Natural killer cell (primary cell): ENCODE measurements at regions not wholly inside any gene's neighbourhood (a gene's known extent, or its start where the extent isn't known, plus 50 kb on each side); places are given as distances from the start of the nearest gene placed in this dataset.

Source experiments
- ATAC-seq, 3 donors: fragments of 150-1000 bp in 2 of 3; fragments of 200-7000 bp in 1 of 3; cut with Tn5 transposase; 1 replicate in 1 of 3; 2 replicates in 2 of 3; pipeline ENCODE4 v1.10.0; 2021; ENCODE audit warnings: mild to moderate bottlenecking in 2 of 3, moderate library complexity in 2 of 3
- DNase-seq, 2 donors: peaks; one replicate each; pipeline versions ENCODE4 v3.0.0 to v3.0.0-alpha.2; 2013 to 2021; ENCODE audit warnings: mixed read lengths in 1 of 2
- H3K27ac ChIP-seq: one replicate; pipeline ENCODE4 v1.5.1; 2013; ENCODE audit warnings: mild to moderate bottlenecking, low read length
- H3K27me3 ChIP-seq: one replicate; pipeline ENCODE4 v1.6.1; 2013; ENCODE audit warnings: low read length; ENCODE audit not compliant: control insufficient read depth, insufficient read depth
- H3K36me3 ChIP-seq: one replicate; pipeline ENCODE4 v1.6.1; 2013; ENCODE audit warnings: low read length; ENCODE audit not compliant: control insufficient read depth, insufficient read depth
- H3K4me1 ChIP-seq: one replicate; pipeline ENCODE4 v1.6.1; 2013; ENCODE audit warnings: low read length; ENCODE audit not compliant: control insufficient read depth, insufficient read depth
- H3K4me3 ChIP-seq: one replicate; pipeline ENCODE4 v1.5.1; 2013; ENCODE audit warnings: low read length
- H3K9me3 ChIP-seq: one replicate; pipeline ENCODE4 v1.6.1; 2013; ENCODE audit warnings: low read length; ENCODE audit not compliant: control insufficient read depth, insufficient read depth
- H3K27ac Mint-ChIP-seq, 2 donors: one replicate each; pipeline ENCODE4 v1.8.0; 2022; ENCODE audit warnings: mild to moderate bottlenecking in 2 of 2, mixed read lengths in 2 of 2, moderate library complexity in 1 of 2
- H3K27me3 Mint-ChIP-seq, 2 donors: one replicate each; pipeline ENCODE4 v1.8.0; 2022; ENCODE audit warnings: low read depth in 2 of 2, mixed read lengths in 2 of 2
- H3K36me3 Mint-ChIP-seq: one replicate; pipeline ENCODE4 v1.8.0; 2022; ENCODE audit warnings: mixed read lengths
- H3K4me1 Mint-ChIP-seq, 2 donors: one replicate each; pipeline ENCODE4 v1.8.0; 2022; ENCODE audit warnings: mixed read lengths in 2 of 2
- H3K4me3 Mint-ChIP-seq: one replicate; pipeline ENCODE4 v1.8.0; 2022; ENCODE audit warnings: mild to moderate bottlenecking, moderate library complexity, mixed read lengths
- H3K9me3 Mint-ChIP-seq, 2 donors: one replicate each; pipeline ENCODE4 v1.8.0; 2022; ENCODE audit warnings: mixed read lengths in 2 of 2
- CTCF ChIP-seq: fragments of 200-600 bp; IDR thresholded peaks from one replicate; pipeline ENCODE4 v1.8.0; 2022; ENCODE audit warnings: antibody characterized with exemption
- WGBS: methylation state at CpG from one replicate; pipeline ENCODE4 v1.1.7; 2013; ENCODE audit warnings: missing lambda C conversion rate; ENCODE audit not compliant: insufficient coverage; 5-methylcytosine and 5-hydroxymethylcytosine counted together
- intact Hi-C: fragments of 100-400 bp; cut with micrococcal nuclease; formaldehyde crosslinking; loops from one replicate; pipeline ENCODE4 v1.14.2; 2022

DNA sequence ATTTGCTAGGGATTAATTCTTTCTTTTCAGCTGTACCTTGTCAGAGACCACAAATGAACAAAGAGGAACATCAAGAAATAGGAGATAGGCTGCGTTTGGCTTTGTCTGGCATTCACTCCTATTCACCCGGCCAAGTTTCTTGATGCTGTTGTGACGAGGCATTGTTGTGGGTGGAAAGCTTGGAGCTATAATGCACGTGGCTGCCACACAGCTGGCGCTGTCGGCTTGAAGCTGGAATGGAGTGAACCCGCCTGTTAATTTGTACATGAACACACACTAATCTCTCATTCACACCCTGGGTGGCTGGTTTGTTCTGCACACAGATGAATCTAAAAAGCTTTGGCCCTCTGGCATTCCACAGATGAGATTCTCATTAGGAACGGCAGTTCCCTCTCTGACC lies 274.9 kb upstream of the GYPC start:
- DNase-seq (no peak), ATAC-seq (no peak)
- Histone ChIP-seq H3K4me1 (no peaks in the 10 kb centered on the region), H3K9me3 (no peaks in the 10 kb centered on the region), H3K36me3 (no peaks in the 10 kb centered on the region), H3K4me3 (no peak overlapping the region), H3K27ac (no peak overlapping the region), H3K27me3 (no peaks in the 10 kb centered on the region)
- Mint-ChIP-seq H3K4me1 (no peaks in the 10 kb centered on the region), H3K9me3 (peaks cover 7 to 8% of the 10 kb centered on the region in 2 donors), H3K4me3 (no peak overlapping the region), H3K27ac (no peak overlapping the region), H3K36me3 (peaks cover 2% of the 10 kb centered on the region), H3K27me3 (peaks cover 0 to 2% of the 10 kb centered on the region in 2 donors)
- 85% methylated on average over 8 of the region's 8 CpGs for WGBS
- intact Hi-C loops: no loop called here
- no peak for TF ChIP-seq CTCF

- WGBS: 81% methylated on average over 5 of the region's 5 CpGs
- no peak for TF ChIP-seq CTCF
- H3K27ac ChIP-seq: no peak overlapping the region
These were observed 273.0 kb upstream of the GYPC start for GRCh38 chr2:126382998-126383397.

GRCh38 chr2:126383800-126384199 lies 272.2 kb upstream of the GYPC start:
- no peak overlapping the region for H3K4me3 Mint-ChIP-seq
- H3K4me1 Mint-ChIP-seq: no peaks in the 10 kb centered on the region

More at GRCh38 chr2:126382998-126383397, 273.0 kb upstream of the GYPC start:
- peaks cover 13% of the 10 kb centered on the region for H3K36me3 Mint-ChIP-seq
- Histone ChIP-seq H3K4me3 (no peak overlapping the region), H3K36me3 (no peaks in the 10 kb centered on the region), H3K9me3 (peaks cover 2% of the 10 kb centered on the region), H3K27me3 (no peaks in the 10 kb centered on the region), H3K4me1 (no peaks in the 10 kb centered on the region)
- intact Hi-C loops: no loop called here
- DNase-seq: no peak
- no peaks in the 10 kb centered on the region for H3K4me1 Mint-ChIP-seq
- peaks cover 8 to 14% of the 10 kb centered on the region in 2 donors for H3K9me3 Mint-ChIP-seq
- H3K27me3 Mint-ChIP-seq: peaks cover 0 to 2% of the 10 kb centered on the region in 2 donors
- H3K4me3 Mint-ChIP-seq: no peak overlapping the region
- no peak for ATAC-seq
- no peak overlapping the region for H3K27ac Mint-ChIP-seq

More at GRCh38 chr2:126383800-126384199, 272.2 kb upstream of the GYPC start:
- Histone ChIP-seq H3K4me3 (no peak overlapping the region), H3K4me1 (no peaks in the 10 kb centered on the region), H3K36me3 (no peaks in the 10 kb centered on the region), H3K27ac (no peak overlapping the region), H3K9me3 (peaks cover 4% of the 10 kb centered on the region), H3K27me3 (no peaks in the 10 kb centered on the region)
- no peak overlapping the region for H3K27ac Mint-ChIP-seq
- intact Hi-C loops: no loop called here
- H3K27me3 Mint-ChIP-seq: peaks cover 0 to 2% of the 10 kb centered on the region in 2 donors
- no peak for DNase-seq
- peaks cover 13% of the 10 kb centered on the region for H3K36me3 Mint-ChIP-seq
- peaks cover 8 to 14% of the 10 kb centered on the region in 2 donors for H3K9me3 Mint-ChIP-seq
- no peak for TF ChIP-seq CTCF
- no peak for ATAC-seq
